SK-N-SH (cell line): ENCODE measurements at regions not wholly inside any gene's neighbourhood (a gene's known extent, or its start where the extent isn't known, plus 50 kb on each side); places are given as distances from the start of the nearest gene placed in this dataset.

ENCODE experiments used
- CTCF ChIP-seq: fragments of 200-600 bp; sonication (generic); IDR thresholded peaks from 2 replicates; pipeline ENCODE4 v1.6.1; 2017; ENCODE audit warnings: antibody characterized with exemption, mild to moderate bottlenecking, moderate library complexity
- EP300 ChIP-seq, 2 experiments: IDR thresholded peaks; 2 replicates each; pipeline versions ENCODE4 v1.4.0 to v1.6.1; 2012; ENCODE audit warnings: borderline replicate concordance in 1 of 2, low read depth in 1 of 2, low read length in 1 of 2
- FOSL2 ChIP-seq: IDR thresholded peaks from 2 replicates; pipeline ENCODE4 v1.4.0; 2012; ENCODE audit warnings: low read depth, mild to moderate bottlenecking, moderate library complexity, borderline replicate concordance
- MAX ChIP-seq: IDR thresholded peaks from 2 replicates; pipeline ENCODE4 v1.4.0; 2012; ENCODE audit warnings: low read depth

- TF ChIP-seq EP300 (IDR thresholded peaks at IDR 0.05; ENCODE audit: borderline replicate concordance in 1 of 2, low read depth in 1 of 2, low read length in 1 of 2) (no peak), MAX (no peak), FOSL2 (no peak), CTCF (no peak)
Measured at GRCh38 chr4:75376543-75376942, 137.7 kb downstream of the RCHY1 start.
